ENCODE measurements at regions not wholly inside any gene's neighbourhood (a gene's known extent, or its start where the extent isn't known, plus 50 kb on each side); places are given as distances from the start of the nearest gene placed in this dataset.

DNA sequence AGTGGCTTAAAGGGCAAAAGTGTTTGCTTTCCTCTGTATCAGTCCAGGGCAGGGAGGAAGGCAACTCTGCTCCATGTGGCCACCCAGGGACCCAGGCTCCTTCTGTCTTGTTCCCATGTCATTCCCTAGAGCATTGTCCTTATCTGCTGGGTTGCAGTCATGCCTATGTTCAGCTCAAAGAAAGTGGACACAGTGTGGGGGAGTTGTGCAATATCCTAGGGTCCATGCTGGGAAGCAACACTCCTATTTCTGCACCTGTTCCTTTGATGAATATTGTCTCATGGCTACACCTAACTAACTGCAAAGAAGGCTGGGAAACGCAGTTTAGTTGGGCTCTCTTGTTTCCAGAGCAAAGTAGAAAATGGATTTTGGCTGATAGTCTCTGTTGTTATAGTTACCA is 107.0 kb upstream of the OTUD4 start:
- no peak for TF ChIP-seq EZH2phosphoT487 (IDR thresholded peaks at IDR 0.05; ENCODE audit: borderline replicate concordance, low read length)
- TF ChIP-seq, protein P1, sequence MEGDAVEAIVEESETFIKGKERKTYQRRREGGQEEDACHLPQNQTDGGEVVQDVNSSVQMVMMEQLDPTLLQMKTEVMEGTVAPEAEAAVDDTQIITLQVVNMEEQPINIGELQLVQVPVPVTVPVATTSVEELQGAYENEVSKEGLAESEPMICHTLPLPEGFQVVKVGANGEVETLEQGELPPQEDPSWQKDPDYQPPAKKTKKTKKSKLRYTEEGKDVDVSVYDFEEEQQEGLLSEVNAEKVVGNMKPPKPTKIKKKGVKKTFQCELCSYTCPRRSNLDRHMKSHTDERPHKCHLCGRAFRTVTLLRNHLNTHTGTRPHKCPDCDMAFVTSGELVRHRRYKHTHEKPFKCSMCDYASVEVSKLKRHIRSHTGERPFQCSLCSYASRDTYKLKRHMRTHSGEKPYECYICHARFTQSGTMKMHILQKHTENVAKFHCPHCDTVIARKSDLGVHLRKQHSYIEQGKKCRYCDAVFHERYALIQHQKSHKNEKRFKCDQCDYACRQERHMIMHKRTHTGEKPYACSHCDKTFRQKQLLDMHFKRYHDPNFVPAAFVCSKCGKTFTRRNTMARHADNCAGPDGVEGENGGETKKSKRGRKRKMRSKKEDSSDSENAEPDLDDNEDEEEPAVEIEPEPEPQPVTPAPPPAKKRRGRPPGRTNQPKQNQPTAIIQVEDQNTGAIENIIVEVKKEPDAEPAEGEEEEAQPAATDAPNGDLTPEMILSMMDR (conservative IDR thresholded peaks at IDR 0.05; ENCODE audit: low read depth, low read length), result no peak
- TF ChIP-seq EZH2 (IDR thresholded peaks at IDR 0.05; ENCODE audit: low read length, unreplicated experiment), result no peak

All from PC-3 (cell line).